ENCODE measurements at regions not wholly inside any gene's neighbourhood (a gene's known extent, or its start where the extent isn't known, plus 50 kb on each side); places are given as distances from the start of the nearest gene placed in this dataset.

DNA sequence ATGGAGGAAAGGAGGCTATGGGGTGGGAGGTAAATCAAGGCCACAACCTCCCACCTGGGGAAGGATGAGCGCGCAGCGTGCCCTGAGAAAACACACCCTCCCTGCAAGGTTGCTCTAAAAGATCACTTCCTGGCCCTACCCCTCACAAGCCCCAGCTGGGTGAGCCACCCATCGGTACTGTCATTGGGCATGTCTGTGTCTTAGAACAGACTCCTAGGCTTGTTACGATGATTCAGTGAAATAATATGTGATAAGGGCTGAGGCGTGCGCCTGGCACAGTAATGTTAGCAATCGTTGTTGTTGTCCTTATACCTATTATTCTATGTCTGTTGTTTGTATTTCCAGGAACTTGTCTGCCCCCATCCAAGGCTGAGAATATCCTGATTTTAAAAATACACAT lies 175.1 kb downstream of the ZFP36L2 start:
- TF ChIP-seq, protein P1, sequence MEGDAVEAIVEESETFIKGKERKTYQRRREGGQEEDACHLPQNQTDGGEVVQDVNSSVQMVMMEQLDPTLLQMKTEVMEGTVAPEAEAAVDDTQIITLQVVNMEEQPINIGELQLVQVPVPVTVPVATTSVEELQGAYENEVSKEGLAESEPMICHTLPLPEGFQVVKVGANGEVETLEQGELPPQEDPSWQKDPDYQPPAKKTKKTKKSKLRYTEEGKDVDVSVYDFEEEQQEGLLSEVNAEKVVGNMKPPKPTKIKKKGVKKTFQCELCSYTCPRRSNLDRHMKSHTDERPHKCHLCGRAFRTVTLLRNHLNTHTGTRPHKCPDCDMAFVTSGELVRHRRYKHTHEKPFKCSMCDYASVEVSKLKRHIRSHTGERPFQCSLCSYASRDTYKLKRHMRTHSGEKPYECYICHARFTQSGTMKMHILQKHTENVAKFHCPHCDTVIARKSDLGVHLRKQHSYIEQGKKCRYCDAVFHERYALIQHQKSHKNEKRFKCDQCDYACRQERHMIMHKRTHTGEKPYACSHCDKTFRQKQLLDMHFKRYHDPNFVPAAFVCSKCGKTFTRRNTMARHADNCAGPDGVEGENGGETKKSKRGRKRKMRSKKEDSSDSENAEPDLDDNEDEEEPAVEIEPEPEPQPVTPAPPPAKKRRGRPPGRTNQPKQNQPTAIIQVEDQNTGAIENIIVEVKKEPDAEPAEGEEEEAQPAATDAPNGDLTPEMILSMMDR (IDR thresholded peaks at IDR 0.05; ENCODE audit: insufficient read depth, low read length, poor library complexity, severe bottlenecking): no peak
- DNase-seq (ENCODE audit: low read depth): no peak
- H3K4me3 ChIP-seq (ENCODE audit: low read depth, low read length): no peak overlapping the region
- H3K27me3 ChIP-seq (ENCODE audit: control insufficient read depth, insufficient read depth, low read length): peaks cover 2% of the 10 kb centered on the region
- no peaks in the 10 kb centered on the region for H3K36me3 ChIP-seq (ENCODE audit: control insufficient read depth, insufficient read depth, low read length)

DNA sequence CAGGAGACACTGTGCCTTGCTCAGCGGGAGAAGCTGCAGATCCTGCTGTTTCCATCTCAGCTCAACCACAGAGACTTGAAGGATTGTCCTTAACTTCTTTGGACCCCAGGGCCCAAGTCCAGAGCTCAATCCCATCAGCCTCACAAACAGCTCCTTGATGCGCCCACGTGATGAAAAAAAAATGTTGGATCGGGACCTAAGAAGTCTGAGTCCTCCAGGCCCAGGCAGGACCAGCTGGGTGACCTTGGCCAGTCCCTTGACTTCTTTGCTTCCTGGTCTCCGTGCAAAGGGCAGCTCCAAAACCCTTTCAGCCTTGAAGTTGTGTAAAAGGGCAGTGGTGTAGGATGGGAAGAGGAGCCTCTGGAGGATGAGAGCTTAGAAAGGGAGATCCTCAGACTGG lies 175.5 kb downstream of the ZFP36L2 start:
- no peak for DNase-seq (ENCODE audit: low read depth)
- TF ChIP-seq, protein P1 (IDR thresholded peaks at IDR 0.05; ENCODE audit: insufficient read depth, low read length, poor library complexity, severe bottlenecking): no peak
- Histone ChIP-seq H3K36me3 (ENCODE audit: control insufficient read depth, insufficient read depth, low read length) (no peaks in the 10 kb centered on the region), H3K4me3 (ENCODE audit: low read depth, low read length) (no peak overlapping the region), H3K27me3 (ENCODE audit: control insufficient read depth, insufficient read depth, low read length) (peaks cover 2% of the 10 kb centered on the region)

DNA sequence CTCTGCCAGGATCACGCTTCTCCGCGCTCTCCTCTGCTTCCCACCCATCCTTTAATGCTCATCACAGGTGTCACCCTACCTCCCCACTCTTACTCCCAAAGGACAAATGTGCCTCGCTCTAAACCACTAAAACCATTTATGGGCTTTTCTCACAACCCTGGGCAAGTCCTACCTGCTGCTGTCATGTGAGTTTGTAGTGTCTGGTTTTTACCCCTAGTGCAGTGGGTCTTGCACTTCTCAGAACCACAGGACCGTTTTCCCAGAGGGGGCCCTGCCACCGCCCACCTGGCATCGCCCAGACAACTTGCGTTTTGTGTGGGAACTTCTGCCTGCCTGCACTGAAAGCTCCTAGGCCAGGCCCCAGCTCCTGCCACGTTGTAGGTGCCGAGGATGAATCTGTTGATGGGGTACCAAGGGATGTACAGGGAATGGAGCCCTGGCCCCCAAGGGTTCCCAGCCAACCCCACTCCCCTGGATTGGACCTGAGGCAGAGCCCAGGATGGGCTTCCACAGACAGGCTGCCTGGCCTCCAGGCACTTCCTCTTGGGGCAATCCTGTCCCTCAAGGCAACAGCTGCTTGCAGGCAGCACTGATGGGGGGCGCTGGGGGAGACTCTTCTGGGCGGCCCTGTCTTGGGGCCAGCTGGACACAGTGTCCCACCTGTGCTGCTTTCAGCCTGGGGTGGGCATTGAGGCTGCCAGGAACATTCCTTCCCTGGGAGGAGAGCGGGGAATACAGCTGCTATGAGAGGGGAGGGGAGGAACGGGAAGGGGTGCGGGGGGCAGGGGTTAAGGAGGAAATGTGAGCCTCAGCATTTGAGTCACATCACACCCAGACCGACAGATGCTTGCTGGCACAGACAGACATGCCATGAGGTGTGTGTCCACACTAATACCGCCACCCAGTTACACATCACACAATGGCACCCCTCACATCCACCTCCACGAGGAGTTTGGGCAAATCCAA lies 176.3 kb downstream of the ZFP36L2 start:
- no peaks in the 10 kb centered on the region for H3K36me3 ChIP-seq (ENCODE audit: control insufficient read depth, insufficient read depth, low read length)
- DNase-seq (ENCODE audit: low read depth): no peak
- H3K27me3 ChIP-seq (ENCODE audit: control insufficient read depth, insufficient read depth, low read length): peaks cover 2% of the 10 kb centered on the region
- no peak overlapping the region for H3K4me3 ChIP-seq (ENCODE audit: low read depth, low read length)
- TF ChIP-seq, protein P1 (IDR thresholded peaks at IDR 0.05; ENCODE audit: insufficient read depth, low read length, poor library complexity, severe bottlenecking): no peak

DNA sequence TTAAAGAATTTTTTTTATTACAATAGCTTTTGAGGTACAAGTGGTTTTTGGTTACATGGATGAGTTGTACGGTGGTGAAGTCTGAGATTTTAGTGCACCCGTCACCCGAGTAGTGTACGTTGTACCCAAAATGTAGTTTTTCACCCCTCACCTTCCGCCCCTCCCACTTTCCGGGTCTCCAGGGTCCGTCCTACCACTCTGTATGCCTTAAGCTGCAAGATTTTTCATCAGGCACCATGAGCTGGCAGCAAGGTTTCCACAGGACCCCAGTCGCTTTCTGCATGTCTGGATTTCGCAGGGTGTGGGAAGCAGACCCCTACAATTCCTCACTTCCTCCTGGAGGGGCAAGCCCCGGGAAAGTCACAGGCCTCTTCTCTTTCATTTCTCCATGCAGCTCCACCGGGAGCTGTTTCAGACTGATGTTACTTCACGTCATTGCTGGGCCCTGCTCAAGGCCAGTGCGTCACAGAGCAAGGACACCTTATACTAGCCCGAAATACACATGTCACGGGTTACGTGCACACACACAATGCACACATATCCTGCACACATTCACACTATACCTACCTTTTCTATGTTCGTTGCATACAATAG lies 179.1 kb downstream of the ZFP36L2 start:
- Histone ChIP-seq H3K36me3 (ENCODE audit: control insufficient read depth, insufficient read depth, low read length) (no peaks in the 10 kb centered on the region), H3K27me3 (ENCODE audit: control insufficient read depth, insufficient read depth, low read length) (peaks cover 2% of the 10 kb centered on the region), H3K4me3 (ENCODE audit: low read depth, low read length) (no peak overlapping the region)
- TF ChIP-seq, protein P1 (IDR thresholded peaks at IDR 0.05; ENCODE audit: insufficient read depth, low read length, poor library complexity, severe bottlenecking): no peak
- no peak for DNase-seq (ENCODE audit: low read depth)

DNA sequence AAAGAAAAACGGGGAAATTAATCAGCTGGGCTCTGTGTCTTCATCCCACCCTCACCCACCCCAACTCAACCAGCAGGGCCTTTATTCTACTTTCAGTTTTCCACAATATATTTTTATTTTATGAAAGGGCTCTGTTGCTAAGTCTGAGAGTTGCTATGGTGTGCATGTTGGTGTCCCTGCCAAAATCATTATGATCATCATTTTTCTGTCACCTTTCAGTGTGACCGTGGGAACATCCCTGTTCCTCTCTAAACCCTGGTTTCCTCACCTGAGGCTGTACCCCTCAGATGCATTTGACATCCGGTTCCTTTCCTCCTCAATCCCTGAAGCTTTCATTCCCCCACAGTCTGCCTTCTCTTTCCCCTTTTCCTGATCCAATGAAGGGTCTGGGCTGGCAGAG lies 180.5 kb downstream of the ZFP36L2 start:
- peaks cover 2% of the 10 kb centered on the region for H3K27me3 ChIP-seq (ENCODE audit: control insufficient read depth, insufficient read depth, low read length)
- TF ChIP-seq, protein P1 (IDR thresholded peaks at IDR 0.05; ENCODE audit: insufficient read depth, low read length, poor library complexity, severe bottlenecking): no peak

More for the DNA sequence above, 180.5 kb downstream of the ZFP36L2 start:
- Histone ChIP-seq H3K4me3 (ENCODE audit: low read depth, low read length) (no peak overlapping the region), H3K36me3 (ENCODE audit: control insufficient read depth, insufficient read depth, low read length) (no peaks in the 10 kb centered on the region)
- no peak for DNase-seq (ENCODE audit: low read depth)
